NCI-H1048 (cell line): ENCODE measurements at regions not wholly inside any gene's neighbourhood (a gene's known extent, or its start where the extent isn't known, plus 50 kb on each side); places are given as distances from the start of the nearest gene placed in this dataset.

Experiments used
- DNase-seq: peaks from one replicate; lab custom pipeline; 2025; lab: John Stamatoyannopoulos, UW

GRCh38 chr7:15855525-15856109 lies 169.1 kb upstream of the MEOX2 start:
- no peak for DNase-seq

- no peak for DNase-seq
Measured at GRCh38 chr7:15854841-15855524, 168.5 kb upstream of the MEOX2 start.

GRCh38 chr7:15853832-15854470 lies 167.5 kb upstream of the MEOX2 start:
- no peak for DNase-seq

GRCh38 chr7:15851201-15851600 lies 164.7 kb upstream of the MEOX2 start:
- DNase-seq = no peak

- no peak for DNase-seq
Measured at GRCh38 chr7:15848901-15849300, 162.4 kb upstream of the MEOX2 start.

GRCh38 chr7:15848362-15848761 lies 161.9 kb upstream of the MEOX2 start:
- no peak for DNase-seq

GRCh38 chr7:15845868-15846267 lies 159.4 kb upstream of the MEOX2 start:
- no peak for DNase-seq

- DNase-seq = no peak
Measured at GRCh38 chr7:15845461-15845860, 159.0 kb upstream of the MEOX2 start.

GRCh38 chr7:15839416-15840100 lies 153.1 kb upstream of the MEOX2 start:
- DNase-seq = no peak

GRCh38 chr7:15838265-15838664 lies 151.8 kb upstream of the MEOX2 start:
- no peak for DNase-seq

GRCh38 chr7:15837306-15837950 lies 150.9 kb upstream of the MEOX2 start:
- DNase-seq = no peak

GRCh38 chr7:15836651-15837050 lies 150.2 kb upstream of the MEOX2 start:
- no peak for DNase-seq

GRCh38 chr7:15836041-15836440 lies 149.6 kb upstream of the MEOX2 start:
- DNase-seq = no peak

- DNase-seq = no peak
Measured at GRCh38 chr7:15834446-15834845, 148.0 kb upstream of the MEOX2 start.

GRCh38 chr7:15832996-15833395 lies 146.5 kb upstream of the MEOX2 start:
- DNase-seq = no peak

- DNase-seq = no peak
Measured at GRCh38 chr7:15831606-15832005, 145.1 kb upstream of the MEOX2 start.

- no peak for DNase-seq
Measured at GRCh38 chr7:15829691-15830090, 143.2 kb upstream of the MEOX2 start.

- DNase-seq = no peak
Measured at GRCh38 chr7:15828881-15829280, 142.4 kb upstream of the MEOX2 start.

GRCh38 chr7:15821484-15822427 lies 135.3 kb upstream of the MEOX2 start:
- no peak for DNase-seq

- no peak for DNase-seq
Measured at GRCh38 chr7:15820319-15820718, 133.8 kb upstream of the MEOX2 start.

GRCh38 chr7:15816835-15817426 lies 130.4 kb upstream of the MEOX2 start:
- DNase-seq = no peak
